ENCODE measurements at regions not wholly inside any gene's neighbourhood (a gene's known extent, or its start where the extent isn't known, plus 50 kb on each side); places are given as distances from the start of the nearest gene placed in this dataset.

- DNase-seq (ENCODE audit: low spot score) = no peak
Observed at GRCh38 chr5:144882739-144883283, 712.1 kb downstream of the KCTD16 start.

GRCh38 chr5:144880513-144880912 lies 709.8 kb downstream of the KCTD16 start:
- DNase-seq (ENCODE audit: low spot score) (no peak), ATAC-seq (no peak)

More at GRCh38 chr5:144882739-144883283, 712.1 kb downstream of the KCTD16 start:
- no peak for ATAC-seq

- ATAC-seq (no peak), DNase-seq (ENCODE audit: low spot score) (no peak)
Observed at GRCh38 chr5:144876990-144877389, 706.3 kb downstream of the KCTD16 start.

- ATAC-seq = no peak
- DNase-seq (ENCODE audit: low spot score) = no peak
Observed at GRCh38 chr5:144873076-144873475, 702.4 kb downstream of the KCTD16 start.

GRCh38 chr5:144864118-144864517 lies 693.4 kb downstream of the KCTD16 start:
- ATAC-seq = no peak
- no peak for DNase-seq (ENCODE audit: low spot score)

- no peak for ATAC-seq
Observed at GRCh38 chr5:144857454-144857853, 686.8 kb downstream of the KCTD16 start.

GRCh38 chr5:144844086-144844485 lies 673.4 kb downstream of the KCTD16 start:
- ATAC-seq (no peak), DNase-seq (ENCODE audit: low spot score) (no peak)

More at GRCh38 chr5:144857454-144857853, 686.8 kb downstream of the KCTD16 start:
- no peak for DNase-seq (ENCODE audit: low spot score)

- no peak for ATAC-seq
- no peak for DNase-seq (ENCODE audit: low spot score)
Observed at GRCh38 chr5:144832416-144832815, 661.7 kb downstream of the KCTD16 start.

- DNase-seq (ENCODE audit: low spot score) = no peak
- ATAC-seq = no peak
Observed at GRCh38 chr5:144831650-144832049, 661.0 kb downstream of the KCTD16 start.

- no peak for ATAC-seq
- DNase-seq (ENCODE audit: low spot score) = no peak
Observed at GRCh38 chr5:144822503-144822902, 651.8 kb downstream of the KCTD16 start.

GRCh38 chr5:144820278-144820677 lies 649.6 kb downstream of the KCTD16 start:
- no peak for DNase-seq (ENCODE audit: low spot score)
- no peak for ATAC-seq

- DNase-seq (ENCODE audit: low spot score) (no peak), ATAC-seq (no peak)
Observed at GRCh38 chr5:144815131-144815530, 644.5 kb downstream of the KCTD16 start.

- no peak for ATAC-seq
Observed at GRCh38 chr5:144812763-144813162, 642.1 kb downstream of the KCTD16 start.

GRCh38 chr5:144800169-144800568 lies 629.5 kb downstream of the KCTD16 start:
- DNase-seq (ENCODE audit: low spot score) = no peak
- no peak for ATAC-seq

More at GRCh38 chr5:144812763-144813162, 642.1 kb downstream of the KCTD16 start:
- DNase-seq (ENCODE audit: low spot score) = no peak

GRCh38 chr5:144798595-144798994 lies 627.9 kb downstream of the KCTD16 start:
- ATAC-seq (no peak), DNase-seq (ENCODE audit: low spot score) (no peak)

- DNase-seq (ENCODE audit: low spot score) = no peak
Observed at GRCh38 chr5:144794922-144795321, 624.2 kb downstream of the KCTD16 start.

GRCh38 chr5:144788556-144788955 lies 617.9 kb downstream of the KCTD16 start:
- DNase-seq (ENCODE audit: low spot score) (no peak), ATAC-seq (no peak)

More at GRCh38 chr5:144794922-144795321, 624.2 kb downstream of the KCTD16 start:
- no peak for ATAC-seq

- no peak for DNase-seq (ENCODE audit: low spot score)
- no peak for ATAC-seq
Observed at GRCh38 chr5:144788046-144788445, 617.4 kb downstream of the KCTD16 start.

- ATAC-seq = no peak
- DNase-seq (ENCODE audit: low spot score) = no peak
Observed at GRCh38 chr5:144779368-144779767, 608.7 kb downstream of the KCTD16 start.

GRCh38 chr5:144778561-144778960 lies 607.9 kb downstream of the KCTD16 start:
- ATAC-seq (no peak), DNase-seq (ENCODE audit: low spot score) (no peak)

- ATAC-seq = no peak
- DNase-seq (ENCODE audit: low spot score) = no peak
Observed at GRCh38 chr5:144774197-144774596, 603.5 kb downstream of the KCTD16 start.

GRCh38 chr5:144773628-144774027 lies 603.0 kb downstream of the KCTD16 start:
- ATAC-seq = no peak
- no peak for DNase-seq (ENCODE audit: low spot score)

- no peak for DNase-seq (ENCODE audit: low spot score)
- no peak for ATAC-seq
Observed at GRCh38 chr5:144771802-144772201, 601.1 kb downstream of the KCTD16 start.

Measured in left lobe of liver (tissue), 2 donors.